Suprapubic skin (tissue), 4 donors: ENCODE measurements at regions not wholly inside any gene's neighbourhood (a gene's known extent, or its start where the extent isn't known, plus 50 kb on each side); places are given as distances from the start of the nearest gene placed in this dataset.

Source experiments
- DNase-seq, 2 donors: peaks; one replicate each; pipeline ENCODE4 v3.0.0-alpha.2; 2019; ENCODE audit warnings: low spot score in 2 of 2
- H3K27ac ChIP-seq: fragments of 200-600 bp; sonication (generic); one replicate; pipeline ENCODE4 v1.5.1; 2019
- H3K27me3 ChIP-seq: fragments of 200-600 bp; sonication (generic); one replicate; pipeline ENCODE4 v1.5.1; 2019
- H3K36me3 ChIP-seq: fragments of 200-600 bp; sonication (generic); one replicate; pipeline ENCODE4 v1.5.1; 2019
- H3K4me1 ChIP-seq: fragments of 200-600 bp; sonication (generic); one replicate; pipeline ENCODE4 v1.5.1; 2019
- H3K4me3 ChIP-seq: fragments of 200-600 bp; sonication (generic); one replicate; pipeline ENCODE4 v1.5.1; 2019; ENCODE audit warnings: mild to moderate bottlenecking
- H3K9me3 ChIP-seq: fragments of 200-600 bp; sonication (generic); one replicate; pipeline ENCODE4 v1.5.1; 2019
- CTCF ChIP-seq, 2 donors: fragments of 200-600 bp in 1 of 2; fragments of 450-650 bp in 1 of 2; sonication (generic) in 1 of 2; IDR thresholded peaks; one replicate each; pipeline ENCODE4 v1.5.1; 2016 to 2019; ENCODE audit warnings: antibody characterized with exemption in 2 of 2, mild to moderate bottlenecking in 1 of 2, moderate library complexity in 1 of 2
- EP300 ChIP-seq: sonication (generic); formaldehyde crosslinking; IDR thresholded peaks from one replicate; pipeline ENCODE4 v1.6.1; 2017; ENCODE audit warnings: antibody characterized with exemption
- POLR2A ChIP-seq, 2 donors: fragments of 450-650 bp; IDR thresholded peaks; one replicate each; pipeline ENCODE4 v1.6.1; 2017; ENCODE audit warnings: antibody characterized with exemption in 2 of 2, mild to moderate bottlenecking in 2 of 2, moderate library complexity in 2 of 2
- POLR2AphosphoS5 ChIP-seq, 3 donors: sonication (generic); formaldehyde crosslinking; IDR thresholded peaks; one replicate each; pipeline ENCODE4 v1.6.1; 2017; ENCODE audit warnings: antibody characterized with exemption in 3 of 3
- WGBS: methylation state at CpG from one replicate; pipeline ENCODE4 v1.1.5; 2018; 5-methylcytosine and 5-hydroxymethylcytosine counted together

- Histone ChIP-seq H3K4me1 (peaks cover 23% of the 10 kb centered on the region), H3K9me3 (no peaks in the 10 kb centered on the region), H3K36me3 (no peaks in the 10 kb centered on the region), H3K27me3 (peaks cover 10% of the 10 kb centered on the region), H3K27ac (no peak overlapping the region), H3K4me3 (peak overlapping the region; percentile 35)
- 79% methylated on average over 31 of the region's 41 CpGs for WGBS
- DNase-seq, result peak in 1 of 2 donors; percentile 74
- TF ChIP-seq EP300 (no peak), POLR2AphosphoS5 (IDR thresholded peaks at IDR 0.05) (no peak), CTCF (IDR thresholded peaks at IDR 0.05) (no peak), POLR2A (IDR thresholded peaks at IDR 0.05) (no peak)
Measured at GRCh38 chr2:8456151-8457091, 225.4 kb upstream of the ID2 start.

- H3K4me1 ChIP-seq, result peaks cover 23% of the 10 kb centered on the region
- no peak overlapping the region for H3K27ac ChIP-seq
- H3K4me3 ChIP-seq, result peak overlapping the region; percentile 35
Measured at GRCh38 chr2:8457092-8457481, 224.8 kb upstream of the ID2 start.

GRCh38 chr2:8457699-8458502 is 224.0 kb upstream of the ID2 start:
- peak in 1 of 2 donors; percentile 54 for DNase-seq
- H3K4me3 ChIP-seq, result peak overlapping the region; percentile 35
- peaks cover 23% of the 10 kb centered on the region for H3K4me1 ChIP-seq
- WGBS, result 58% methylated on average over 19 of the region's 19 CpGs
- no peaks in the 10 kb centered on the region for H3K36me3 ChIP-seq
- no peak for TF ChIP-seq POLR2A (IDR thresholded peaks at IDR 0.05)
- TF ChIP-seq EP300, result no peak
- TF ChIP-seq CTCF (IDR thresholded peaks at IDR 0.05), result no peak
- no peak for TF ChIP-seq POLR2AphosphoS5 (IDR thresholded peaks at IDR 0.05)
- no peak overlapping the region for H3K27ac ChIP-seq
- H3K27me3 ChIP-seq, result peaks cover 10% of the 10 kb centered on the region
- H3K9me3 ChIP-seq, result no peaks in the 10 kb centered on the region

More at GRCh38 chr2:8457092-8457481, 224.8 kb upstream of the ID2 start:
- peak in 1 of 2 donors; percentile 74 for DNase-seq
- Histone ChIP-seq H3K9me3 (no peaks in the 10 kb centered on the region), H3K27me3 (peaks cover 10% of the 10 kb centered on the region), H3K36me3 (no peaks in the 10 kb centered on the region)
- TF ChIP-seq CTCF (IDR thresholded peaks at IDR 0.05) (no peak), EP300 (no peak), POLR2A (IDR thresholded peaks at IDR 0.05) (no peak), POLR2AphosphoS5 (IDR thresholded peaks at IDR 0.05) (no peak)
- WGBS, result 60% methylated on average over 8 of the region's 41 CpGs

- TF ChIP-seq POLR2A (IDR thresholded peaks at IDR 0.05), result no peak
- TF ChIP-seq EP300, result no peak
- no peak for TF ChIP-seq CTCF (IDR thresholded peaks at IDR 0.05)
- TF ChIP-seq POLR2AphosphoS5 (IDR thresholded peaks at IDR 0.05), result no peak
- DNase-seq, result peak in 1 of 2 donors; percentile 66
- WGBS, result 88% methylated on average over 10 of the region's 10 CpGs
- no peaks in the 10 kb centered on the region for H3K36me3 ChIP-seq
- peaks cover 10% of the 10 kb centered on the region for H3K27me3 ChIP-seq
- peaks cover 18% of the 10 kb centered on the region for H3K4me1 ChIP-seq
- H3K4me3 ChIP-seq, result no peak overlapping the region
- H3K9me3 ChIP-seq, result no peaks in the 10 kb centered on the region
- H3K27ac ChIP-seq, result no peak overlapping the region
Measured at GRCh38 chr2:8458503-8459459, 223.1 kb upstream of the ID2 start.
